ENCODE measurements at regions not wholly inside any gene's neighbourhood (a gene's known extent, or its start where the extent isn't known, plus 50 kb on each side); places are given as distances from the start of the nearest gene placed in this dataset.
"Not testable (repeated sequence)": the region's sequence is repeated elsewhere in the genome, so short reads cannot be mapped to it uniquely, and the experiment has no call there.

- no peak for DNase-seq
Measured at GRCh38 chr22:22977479-22978200, 90.0 kb downstream of the IGLL5 start.

GRCh38 chr22:22978637-22979036 is 91.0 kb downstream of the IGLL5 start:
- no peak for DNase-seq

- no peak for DNase-seq
Measured at GRCh38 chr22:22979121-22979724, 91.1 kb upstream of the GNAZ start.

GRCh38 chr22:22979954-22980353 is 90.4 kb upstream of the GNAZ start:
- DNase-seq = no peak

- no peak for DNase-seq
Measured at GRCh38 chr22:22981670-22982571, 88.4 kb upstream of the GNAZ start.

GRCh38 chr22:22982616-22983015 is 87.7 kb upstream of the GNAZ start:
- DNase-seq = no peak

- no peak for DNase-seq
Measured at GRCh38 chr22:22983123-22983522, 87.2 kb upstream of the GNAZ start.

- DNase-seq = no peak
Measured at GRCh38 chr22:22983816-22984215, 86.5 kb upstream of the GNAZ start.

- DNase-seq = no peak
Measured at GRCh38 chr22:22984967-22985366, 85.4 kb upstream of the GNAZ start.

GRCh38 chr22:22986008-22986407 is 84.3 kb upstream of the GNAZ start:
- DNase-seq = no peak

GRCh38 chr22:22986640-22987039 is 83.7 kb upstream of the GNAZ start:
- no peak for DNase-seq

GRCh38 chr22:22988150-22988549 is 82.2 kb upstream of the GNAZ start:
- no peak for DNase-seq

GRCh38 chr22:22988785-22989184 is 81.5 kb upstream of the GNAZ start:
- no peak for DNase-seq

- no peak for DNase-seq
Measured at GRCh38 chr22:22989856-22990255, 80.5 kb upstream of the GNAZ start.

- not testable (repeated sequence) for DNase-seq
Measured at GRCh38 chr22:22990711-22991505, 79.4 kb upstream of the GNAZ start.

- no peak for DNase-seq
Measured at GRCh38 chr22:22992474-22992873, 77.8 kb upstream of the GNAZ start.

GRCh38 chr22:22993184-22993583 is 77.1 kb upstream of the GNAZ start:
- DNase-seq = no peak

GRCh38 chr22:22995166-22995565 is 75.2 kb upstream of the GNAZ start:
- DNase-seq = no peak

GRCh38 chr22:22996511-22997261 is 73.6 kb upstream of the GNAZ start:
- no peak for DNase-seq

- no peak for DNase-seq
Measured at GRCh38 chr22:22997262-22997898, 72.9 kb upstream of the GNAZ start.

- no peak for DNase-seq
Measured at GRCh38 chr22:22997988-22998387, 72.3 kb upstream of the GNAZ start.

GRCh38 chr22:22999523-22999922 is 70.8 kb upstream of the GNAZ start:
- DNase-seq = no peak

Measured in islet precursor cell (in vitro differentiated cells).